ENCODE measurements at regions not wholly inside any gene's neighbourhood (a gene's known extent, or its start where the extent isn't known, plus 50 kb on each side); places are given as distances from the start of the nearest gene placed in this dataset.

DNA sequence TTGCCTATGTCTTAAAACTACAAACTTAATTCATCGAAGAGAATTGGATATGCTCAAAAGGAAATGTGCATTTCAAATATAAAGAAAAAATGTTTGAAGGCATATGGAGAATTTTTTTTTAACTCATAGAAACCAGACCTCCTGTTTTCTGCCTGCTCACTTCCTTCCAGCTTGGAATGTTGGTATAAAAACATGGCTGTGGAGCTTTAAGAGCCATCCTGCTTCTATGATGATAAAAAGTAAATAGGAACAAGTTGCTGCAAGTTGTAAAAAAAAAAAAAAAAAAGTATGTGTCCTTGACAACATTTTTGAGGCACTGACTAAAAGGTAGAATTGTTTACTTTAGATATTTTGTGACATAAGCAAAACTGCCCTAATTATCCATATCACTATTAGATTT, 1230.7 kb downstream of the PCDH9 start:
- Histone ChIP-seq H3K79me2 (ENCODE audit: control insufficient read depth, insufficient read depth, low read length, poor library complexity) (no peaks in the 10 kb centered on the region), H3K27me3 (ENCODE audit: insufficient read depth, low read length) (no peaks in the 10 kb centered on the region), H3K23ac (ENCODE audit: low read length) (no peak overlapping the region), H2BK120ac (ENCODE audit: insufficient read depth, low read length, poor library complexity) (no peak overlapping the region), H3K4ac (ENCODE audit: low read depth, low read length) (no peak overlapping the region), H2BK12ac (ENCODE audit: low read length) (no peak overlapping the region), H3K9ac (ENCODE audit: low read length) (no peak overlapping the region), H3K14ac (ENCODE audit: low read length) (no peak overlapping the region), H3K4me1 (ENCODE audit: control insufficient read depth in 1 of 2, insufficient read depth in 2 of 2, low read length in 2 of 2) (no peaks in the 10 kb centered on the region), H3K36me3 (ENCODE audit: control insufficient read depth in 1 of 2, insufficient read depth in 2 of 2, low read length in 2 of 2) (no peaks in the 10 kb centered on the region), H3K27ac (ENCODE audit: low read depth, low read length) (no peak overlapping the region), H2AFZ (ENCODE audit: insufficient read depth, low read length, poor library complexity) (no peak overlapping the region), H3K4me2 (ENCODE audit: low read length) (no peak overlapping the region), H4K12ac (ENCODE audit: low read depth, low read length) (no peak overlapping the region), H4K8ac (ENCODE audit: low read depth, low read length) (no peak overlapping the region), H3K79me1 (ENCODE audit: low read length) (no peaks in the 10 kb centered on the region), H3K4me3 (ENCODE audit: low read depth, low read length) (no peak overlapping the region), H4K91ac (ENCODE audit: low read depth, low read length) (no peak overlapping the region), H3K9me3 (ENCODE audit: insufficient read depth, low read depth, low read length) (no peaks in the 10 kb centered on the region), H2BK5ac (ENCODE audit: low read depth, low read length, poor library complexity) (no peak overlapping the region), H2AK5ac (ENCODE audit: low read length) (no peak overlapping the region), H3K18ac (ENCODE audit: low read length) (no peak overlapping the region)
- WGBS (ENCODE audit: extremely low coverage, insufficient coverage, insufficient read length), result no CpG with 5 or more reads among the region's 1 CpG
- no peak for DNase-seq

DNA sequence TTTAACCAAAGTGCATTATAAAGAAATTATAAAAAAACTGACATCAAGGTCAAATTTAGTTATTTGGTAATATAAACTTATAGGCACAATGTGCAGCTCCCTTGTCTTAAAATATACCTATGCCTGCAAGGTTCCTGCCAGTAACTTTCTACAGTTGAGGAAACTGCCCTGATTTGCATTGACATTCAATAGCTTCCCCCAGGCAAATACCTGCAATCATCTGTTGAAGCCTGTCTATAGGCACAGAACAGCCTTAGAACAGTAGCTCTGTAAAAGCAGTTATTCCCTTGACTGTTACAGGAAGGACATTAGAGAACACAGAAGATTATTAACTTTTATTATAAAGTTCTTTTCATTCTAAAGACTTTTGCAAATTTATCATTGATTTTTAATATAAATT, 1239.5 kb downstream of the PCDH9 start:
- no peaks in the 10 kb centered on the region for H3K79me2 ChIP-seq (ENCODE audit: control insufficient read depth, insufficient read depth, low read length, poor library complexity)
- DNase-seq, result no peak
- H3K27ac ChIP-seq (ENCODE audit: low read depth, low read length), result no peak overlapping the region
- H2BK120ac ChIP-seq (ENCODE audit: insufficient read depth, low read length, poor library complexity), result no peak overlapping the region
- H2BK5ac ChIP-seq (ENCODE audit: low read depth, low read length, poor library complexity), result no peak overlapping the region
- H3K23ac ChIP-seq (ENCODE audit: low read length), result no peak overlapping the region
- no peak overlapping the region for H2BK12ac ChIP-seq (ENCODE audit: low read length)
- no peak overlapping the region for H2AFZ ChIP-seq (ENCODE audit: insufficient read depth, low read length, poor library complexity)
- no peak overlapping the region for H3K14ac ChIP-seq (ENCODE audit: low read length)
- H3K9me3 ChIP-seq (ENCODE audit: insufficient read depth, low read depth, low read length), result no peaks in the 10 kb centered on the region
- H3K79me1 ChIP-seq (ENCODE audit: low read length), result no peaks in the 10 kb centered on the region
- no peak overlapping the region for H3K18ac ChIP-seq (ENCODE audit: low read length)
- H3K36me3 ChIP-seq (ENCODE audit: control insufficient read depth in 1 of 2, insufficient read depth in 2 of 2, low read length in 2 of 2), result no peaks in the 10 kb centered on the region
- no peaks in the 10 kb centered on the region for H3K27me3 ChIP-seq (ENCODE audit: insufficient read depth, low read length)
- H4K12ac ChIP-seq (ENCODE audit: low read depth, low read length), result no peak overlapping the region
- no peak overlapping the region for H3K4me3 ChIP-seq (ENCODE audit: low read depth, low read length)
- H3K9ac ChIP-seq (ENCODE audit: low read length), result no peak overlapping the region
- H2AK5ac ChIP-seq (ENCODE audit: low read length), result no peak overlapping the region
- no peak overlapping the region for H4K8ac ChIP-seq (ENCODE audit: low read depth, low read length)
- no peaks in the 10 kb centered on the region for H3K4me1 ChIP-seq (ENCODE audit: control insufficient read depth in 1 of 2, insufficient read depth in 2 of 2, low read length in 2 of 2)
- no peak overlapping the region for H4K91ac ChIP-seq (ENCODE audit: low read depth, low read length)
- H3K4ac ChIP-seq (ENCODE audit: low read depth, low read length), result no peak overlapping the region
- H3K4me2 ChIP-seq (ENCODE audit: low read length), result no peak overlapping the region

DNA sequence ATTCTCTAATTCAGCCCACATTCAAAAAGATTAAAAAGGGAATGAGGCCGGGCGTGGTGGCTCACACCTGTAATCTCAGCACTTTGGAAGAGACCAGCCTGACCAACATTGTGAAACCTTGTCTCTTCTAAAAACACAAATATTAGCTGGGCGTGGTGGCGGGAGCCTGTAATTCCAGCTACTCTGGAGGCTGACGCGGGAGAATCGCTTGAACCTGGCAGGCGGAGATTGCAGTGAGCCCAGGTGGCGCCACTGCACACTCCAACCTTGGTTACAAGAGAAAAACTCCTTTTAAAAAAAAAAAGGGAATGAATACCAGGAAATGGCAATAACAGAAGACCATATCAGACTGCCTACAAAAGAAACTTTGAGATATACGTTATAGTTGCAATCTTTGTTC, 1244.5 kb downstream of the PCDH9 start:
- Histone ChIP-seq H2AFZ (ENCODE audit: insufficient read depth, low read length, poor library complexity) (no peak overlapping the region), H4K8ac (ENCODE audit: low read depth, low read length) (no peak overlapping the region), H4K12ac (ENCODE audit: low read depth, low read length) (no peak overlapping the region), H3K79me1 (ENCODE audit: low read length) (no peaks in the 10 kb centered on the region), H3K27ac (ENCODE audit: low read depth, low read length) (no peak overlapping the region), H3K4me1 (ENCODE audit: control insufficient read depth in 1 of 2, insufficient read depth in 2 of 2, low read length in 2 of 2) (no peaks in the 10 kb centered on the region), H3K18ac (ENCODE audit: low read length) (no peak overlapping the region), H3K27me3 (ENCODE audit: insufficient read depth, low read length) (no peaks in the 10 kb centered on the region), H4K91ac (ENCODE audit: low read depth, low read length) (no peak overlapping the region), H3K4me2 (ENCODE audit: low read length) (no peak overlapping the region), H3K14ac (ENCODE audit: low read length) (no peak overlapping the region), H3K36me3 (ENCODE audit: control insufficient read depth in 1 of 2, insufficient read depth in 2 of 2, low read length in 2 of 2) (no peaks in the 10 kb centered on the region), H2BK12ac (ENCODE audit: low read length) (no peak overlapping the region), H3K4me3 (ENCODE audit: low read depth, low read length) (no peak overlapping the region), H2BK5ac (ENCODE audit: low read depth, low read length, poor library complexity) (no peak overlapping the region), H3K79me2 (ENCODE audit: control insufficient read depth, insufficient read depth, low read length, poor library complexity) (no peaks in the 10 kb centered on the region), H3K9ac (ENCODE audit: low read length) (no peak overlapping the region), H3K9me3 (ENCODE audit: insufficient read depth, low read depth, low read length) (no peaks in the 10 kb centered on the region), H2AK5ac (ENCODE audit: low read length) (no peak overlapping the region), H2BK120ac (ENCODE audit: insufficient read depth, low read length, poor library complexity) (no peak overlapping the region), H3K4ac (ENCODE audit: low read depth, low read length) (no peak overlapping the region), H3K23ac (ENCODE audit: low read length) (no peak overlapping the region)
- no CpG with 5 or more reads among the region's 10 CpGs for WGBS (ENCODE audit: extremely low coverage, insufficient coverage, insufficient read length)
- DNase-seq, result peak in 1 of 2 donors; percentile 45

DNA sequence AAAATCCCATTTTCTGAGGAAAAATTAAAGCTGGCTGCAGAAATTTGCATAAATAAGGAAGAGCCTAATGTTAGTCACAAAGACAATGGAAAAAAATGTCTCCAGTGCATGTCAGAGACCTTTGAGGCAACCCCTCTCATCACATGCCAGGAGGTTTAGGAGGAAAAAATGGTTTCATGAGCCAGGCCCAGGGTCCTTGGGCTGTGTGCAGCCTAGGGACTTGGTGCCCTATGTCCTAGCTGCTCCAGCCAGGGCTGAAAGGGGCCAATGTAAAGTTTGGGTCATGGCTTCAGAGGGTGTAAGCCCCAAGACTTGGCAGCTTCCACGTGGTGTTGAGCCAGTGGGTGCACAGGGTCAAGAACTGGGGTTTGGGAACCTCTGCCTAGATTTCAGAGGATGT, 1252.6 kb downstream of the PCDH9 start:
- Histone ChIP-seq H3K9me3 (ENCODE audit: insufficient read depth, low read depth, low read length) (peaks cover 2% of the 10 kb centered on the region), H2AK5ac (ENCODE audit: low read length) (no peak overlapping the region), H2BK120ac (ENCODE audit: insufficient read depth, low read length, poor library complexity) (no peak overlapping the region), H4K91ac (ENCODE audit: low read depth, low read length) (no peak overlapping the region), H2BK12ac (ENCODE audit: low read length) (no peak overlapping the region), H2AFZ (ENCODE audit: insufficient read depth, low read length, poor library complexity) (no peak overlapping the region), H3K79me1 (ENCODE audit: low read length) (no peaks in the 10 kb centered on the region), H3K4me2 (ENCODE audit: low read length) (no peak overlapping the region), H3K14ac (ENCODE audit: low read length) (no peak overlapping the region), H4K8ac (ENCODE audit: low read depth, low read length) (no peak overlapping the region), H2BK5ac (ENCODE audit: low read depth, low read length, poor library complexity) (no peak overlapping the region), H3K4me3 (ENCODE audit: low read depth, low read length) (no peak overlapping the region), H3K27me3 (ENCODE audit: insufficient read depth, low read length) (no peaks in the 10 kb centered on the region), H3K36me3 (ENCODE audit: control insufficient read depth in 1 of 2, insufficient read depth in 2 of 2, low read length in 2 of 2) (no peaks in the 10 kb centered on the region), H3K9ac (ENCODE audit: low read length) (no peak overlapping the region), H3K23ac (ENCODE audit: low read length) (no peak overlapping the region), H3K4me1 (ENCODE audit: control insufficient read depth in 1 of 2, insufficient read depth in 2 of 2, low read length in 2 of 2) (no peaks in the 10 kb centered on the region), H3K79me2 (ENCODE audit: control insufficient read depth, insufficient read depth, low read length, poor library complexity) (no peaks in the 10 kb centered on the region), H3K18ac (ENCODE audit: low read length) (no peak overlapping the region), H4K12ac (ENCODE audit: low read depth, low read length) (no peak overlapping the region), H3K4ac (ENCODE audit: low read depth, low read length) (no peak overlapping the region), H3K27ac (ENCODE audit: low read depth, low read length) (no peak overlapping the region)
- WGBS (ENCODE audit: extremely low coverage, insufficient coverage, insufficient read length), result no CpG with 5 or more reads among the region's 1 CpG
- no peak for DNase-seq

DNA sequence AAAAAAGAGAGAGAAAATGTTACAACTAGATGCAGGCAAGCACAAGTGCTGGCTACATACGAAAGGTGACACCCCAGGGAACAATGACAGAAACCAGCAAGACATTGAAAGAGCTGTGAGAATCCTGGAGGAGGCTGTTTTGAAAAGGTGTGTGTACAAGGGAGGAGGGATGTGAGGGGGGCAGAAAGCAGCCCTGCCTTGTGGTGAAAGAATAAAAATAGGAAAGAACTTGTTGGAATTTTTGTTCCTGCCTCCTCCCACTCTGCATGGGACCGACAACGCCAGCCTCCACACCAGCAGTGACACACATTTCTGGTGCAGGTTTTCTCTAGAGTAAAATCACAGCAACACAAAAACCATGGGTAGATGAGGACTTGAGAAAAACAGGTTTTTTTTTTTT, 1258.6 kb downstream of the PCDH9 start:
- Histone ChIP-seq H4K12ac (ENCODE audit: low read depth, low read length) (no peak overlapping the region), H3K27ac (ENCODE audit: low read depth, low read length) (no peak overlapping the region), H4K91ac (ENCODE audit: low read depth, low read length) (no peak overlapping the region), H3K23ac (ENCODE audit: low read length) (no peak overlapping the region), H3K4me2 (ENCODE audit: low read length) (no peak overlapping the region), H3K14ac (ENCODE audit: low read length) (no peak overlapping the region), H2BK12ac (ENCODE audit: low read length) (no peak overlapping the region), H3K9ac (ENCODE audit: low read length) (no peak overlapping the region), H3K9me3 (ENCODE audit: insufficient read depth, low read depth, low read length) (no peaks in the 10 kb centered on the region), H3K18ac (ENCODE audit: low read length) (no peak overlapping the region), H4K8ac (ENCODE audit: low read depth, low read length) (no peak overlapping the region), H2AFZ (ENCODE audit: insufficient read depth, low read length, poor library complexity) (no peak overlapping the region), H2BK5ac (ENCODE audit: low read depth, low read length, poor library complexity) (no peak overlapping the region), H3K79me2 (ENCODE audit: control insufficient read depth, insufficient read depth, low read length, poor library complexity) (no peaks in the 10 kb centered on the region), H3K4me1 (ENCODE audit: control insufficient read depth in 1 of 2, insufficient read depth in 2 of 2, low read length in 2 of 2) (no peaks in the 10 kb centered on the region), H2BK120ac (ENCODE audit: insufficient read depth, low read length, poor library complexity) (no peak overlapping the region), H3K4me3 (ENCODE audit: low read depth, low read length) (no peak overlapping the region), H3K79me1 (ENCODE audit: low read length) (no peaks in the 10 kb centered on the region), H3K36me3 (ENCODE audit: control insufficient read depth in 1 of 2, insufficient read depth in 2 of 2, low read length in 2 of 2) (no peaks in the 10 kb centered on the region), H3K27me3 (ENCODE audit: insufficient read depth, low read length) (no peaks in the 10 kb centered on the region), H3K4ac (ENCODE audit: low read depth, low read length) (no peak overlapping the region), H2AK5ac (ENCODE audit: low read length) (no peak overlapping the region)
- WGBS (ENCODE audit: extremely low coverage, insufficient coverage, insufficient read length), result no CpG with 5 or more reads among the region's 3 CpGs
- DNase-seq, result no peak
